DOHH2 (cell line): ENCODE measurements at regions not wholly inside any gene's neighbourhood (a gene's known extent, or its start where the extent isn't known, plus 50 kb on each side); places are given as distances from the start of the nearest gene placed in this dataset.

ENCODE experiments used
- H3F3A ChIP-seq: fragments of 200-600 bp; sonication (generic), shearing (Covaris generic); 2 replicates; pipeline ENCODE4 v1.6.0; 2016; ENCODE audit warnings: antibody characterized with exemption, mild to moderate bottlenecking; ENCODE audit not compliant: control insufficient read depth, insufficient read depth
- H3K27ac ChIP-seq: fragments of 200-600 bp; sonication (generic); 2 replicates; pipeline ENCODE4 v1.5.1; 2014; ENCODE audit warnings: low read depth, mild to moderate bottlenecking, low read length, moderate library complexity
- H3K27me3 ChIP-seq: fragments of 200-600 bp; sonication (generic); 2 replicates; pipeline ENCODE4 v1.6.1; 2014; ENCODE audit warnings: mild to moderate bottlenecking, low read length, mixed read lengths; ENCODE audit not compliant: control insufficient read depth
- H3K36me3 ChIP-seq: fragments of 200-600 bp; sonication (generic); 2 replicates; pipeline ENCODE4 v1.6.1; 2014; ENCODE audit warnings: mild to moderate bottlenecking, low read length, moderate library complexity, mixed read lengths; ENCODE audit not compliant: control insufficient read depth
- H3K4me1 ChIP-seq: fragments of 200-600 bp; sonication (generic); 2 replicates; pipeline ENCODE4 v1.6.1; 2014; ENCODE audit warnings: mild to moderate bottlenecking, low read length, mixed read lengths; ENCODE audit not compliant: control insufficient read depth
- H3K4me2 ChIP-seq: fragments of 200-600 bp; sonication (generic); 2 replicates; pipeline ENCODE4 v1.6.0; 2014; ENCODE audit warnings: mild to moderate bottlenecking, low read length, moderate library complexity
- H3K4me3 ChIP-seq: fragments of 200-600 bp; sonication (generic); 2 replicates; pipeline ENCODE4 v1.5.1; 2014; ENCODE audit warnings: mild to moderate bottlenecking, low read length, mixed read lengths
- H3K79me2 ChIP-seq: fragments of 200-600 bp; sonication (generic); 2 replicates; pipeline ENCODE4 v1.6.1; 2014; ENCODE audit warnings: mild to moderate bottlenecking, low read length, mixed read lengths; ENCODE audit not compliant: control insufficient read depth
- H3K9me2 ChIP-seq: fragments of 200-600 bp; sonication (generic); replicated peaks from 2 replicates; pipeline ENCODE4 v1.6.1; 2014; ENCODE audit warnings: mild to moderate bottlenecking, low read length, mixed read lengths; ENCODE audit not compliant: control insufficient read depth
- H3K9me3 ChIP-seq: fragments of 200-600 bp; sonication (generic); 2 replicates; pipeline ENCODE4 v1.6.1; 2014; ENCODE audit warnings: antibody characterized with exemption, low read length, mixed read lengths; ENCODE audit not compliant: control insufficient read depth, insufficient read depth
- H4K20me1 ChIP-seq: fragments of 200-600 bp; sonication (generic); 2 replicates; pipeline ENCODE4 v1.6.0; 2014; ENCODE audit warnings: low read depth, mild to moderate bottlenecking, antibody characterized with exemption, low read length, moderate library complexity; ENCODE audit not compliant: control insufficient read depth, insufficient read depth
- CTCF ChIP-seq: fragments of 200-600 bp; sonication (generic); IDR thresholded peaks from one replicate; pipeline ENCODE4 v1.5.1; 2014; ENCODE audit warnings: antibody characterized with exemption, mild to moderate bottlenecking, low read depth, low read length; ENCODE audit not compliant: poor library complexity, severe bottlenecking
- EZH2phosphoT487 ChIP-seq: fragments of 200-600 bp; sonication (generic); IDR thresholded peaks from 2 replicates; pipeline ENCODE4 v1.6.1; 2017; ENCODE audit warnings: borderline replicate concordance, mild to moderate bottlenecking, antibody characterized with exemption, low read length, moderate library complexity, mixed read lengths

- H4K20me1 ChIP-seq: no peaks in the 10 kb centered on the region
- H3F3A ChIP-seq: no peaks in the 10 kb centered on the region
- H3K9me2 ChIP-seq: no peaks in the 10 kb centered on the region; the same call in 1 of the 2 replicates
- TF ChIP-seq CTCF: no peak
- no peak for TF ChIP-seq EZH2phosphoT487
- no peaks in the 10 kb centered on the region for H3K36me3 ChIP-seq
- H3K4me3 ChIP-seq: no peak overlapping the region
- no peaks in the 10 kb centered on the region for H3K4me1 ChIP-seq
- no peaks in the 10 kb centered on the region for H3K79me2 ChIP-seq
- no peaks in the 10 kb centered on the region for H3K9me3 ChIP-seq
- no peak overlapping the region for H3K4me2 ChIP-seq
- no peaks in the 10 kb centered on the region for H3K27me3 ChIP-seq
- no peak overlapping the region for H3K27ac ChIP-seq
Observed at GRCh38 chr14:98573082-98573481, 698.9 kb downstream of the BCL11B start.

- Histone ChIP-seq H3F3A (no peaks in the 10 kb centered on the region), H3K4me1 (no peaks in the 10 kb centered on the region), H3K27ac (no peak overlapping the region), H3K36me3 (no peaks in the 10 kb centered on the region), H3K79me2 (no peaks in the 10 kb centered on the region), H4K20me1 (no peaks in the 10 kb centered on the region), H3K9me2 (no peaks in the 10 kb centered on the region), H3K4me2 (no peak overlapping the region), H3K27me3 (no peaks in the 10 kb centered on the region), H3K4me3 (no peak overlapping the region), H3K9me3 (no peaks in the 10 kb centered on the region)
- no peak for TF ChIP-seq EZH2phosphoT487
- TF ChIP-seq CTCF: no peak
Observed at GRCh38 chr14:98576463-98576862, 695.5 kb downstream of the BCL11B start.

- no peak for TF ChIP-seq EZH2phosphoT487
- no peak for TF ChIP-seq CTCF
- H3K36me3 ChIP-seq: no peaks in the 10 kb centered on the region
- H3K4me3 ChIP-seq: no peak overlapping the region
- no peaks in the 10 kb centered on the region for H4K20me1 ChIP-seq
- H3K9me3 ChIP-seq: no peaks in the 10 kb centered on the region
- H3K9me2 ChIP-seq: no peaks in the 10 kb centered on the region
- H3K79me2 ChIP-seq: no peaks in the 10 kb centered on the region
- H3K27me3 ChIP-seq: no peaks in the 10 kb centered on the region
- H3F3A ChIP-seq: no peaks in the 10 kb centered on the region
- H3K4me1 ChIP-seq: no peaks in the 10 kb centered on the region
- no peak overlapping the region for H3K4me2 ChIP-seq
- no peak overlapping the region for H3K27ac ChIP-seq
Observed at GRCh38 chr14:98578204-98578603, 693.8 kb downstream of the BCL11B start.

- no peaks in the 10 kb centered on the region for H3K36me3 ChIP-seq
- no peaks in the 10 kb centered on the region for H3K27me3 ChIP-seq
- no peaks in the 10 kb centered on the region for H4K20me1 ChIP-seq
- no peaks in the 10 kb centered on the region for H3K79me2 ChIP-seq
- H3K9me3 ChIP-seq: no peaks in the 10 kb centered on the region
- no peaks in the 10 kb centered on the region for H3K4me1 ChIP-seq
- H3K4me3 ChIP-seq: no peak overlapping the region
- H3K27ac ChIP-seq: no peak overlapping the region
- H3K9me2 ChIP-seq: no peaks in the 10 kb centered on the region
- no peak overlapping the region for H3K4me2 ChIP-seq
- no peaks in the 10 kb centered on the region for H3F3A ChIP-seq
- no peak for TF ChIP-seq EZH2phosphoT487
- no peak for TF ChIP-seq CTCF
Observed at GRCh38 chr14:98579140-98579539, 692.9 kb downstream of the BCL11B start.
